Ovary (tissue), 3 donors: ENCODE measurements at regions not wholly inside any gene's neighbourhood (a gene's known extent, or its start where the extent isn't known, plus 50 kb on each side); places are given as distances from the start of the nearest gene placed in this dataset.

Experiments used
- CTCF ChIP-seq, 3 donors: fragments of 450-650 bp in 2 of 3; fragments of 200-600 bp in 1 of 3; IDR thresholded peaks; one replicate each; pipeline versions ENCODE4 v1.5.1 to v1.8.0; 2016 to 2022; ENCODE audit warnings: antibody characterized with exemption in 3 of 3, mild to moderate bottlenecking in 1 of 3
- EP300 ChIP-seq: sonication (generic); formaldehyde crosslinking; IDR thresholded peaks from one replicate; pipeline ENCODE4 v1.6.1; 2017; ENCODE audit warnings: antibody characterized with exemption
- POLR2A ChIP-seq: fragments of 450-650 bp; IDR thresholded peaks from one replicate; pipeline ENCODE4 v1.6.1; 2017; ENCODE audit warnings: antibody characterized with exemption, mild to moderate bottlenecking, moderate library complexity
- donor health status: DM: no; HTN: no; CAD: no.

- TF ChIP-seq CTCF (IDR thresholded peaks at IDR 0.05) (no peak), EP300 (no peak), POLR2A (no peak)
Measured at GRCh38 chr2:8563814-8564474, 117.9 kb upstream of the ID2 start.
